NCI-H69 (cell line): ENCODE measurements at regions not wholly inside any gene's neighbourhood (a gene's known extent, or its start where the extent isn't known, plus 50 kb on each side); places are given as distances from the start of the nearest gene placed in this dataset.

Experiments
- DNase-seq: peaks from one replicate; lab custom pipeline; 2025; lab: John Stamatoyannopoulos, UW

DNA sequence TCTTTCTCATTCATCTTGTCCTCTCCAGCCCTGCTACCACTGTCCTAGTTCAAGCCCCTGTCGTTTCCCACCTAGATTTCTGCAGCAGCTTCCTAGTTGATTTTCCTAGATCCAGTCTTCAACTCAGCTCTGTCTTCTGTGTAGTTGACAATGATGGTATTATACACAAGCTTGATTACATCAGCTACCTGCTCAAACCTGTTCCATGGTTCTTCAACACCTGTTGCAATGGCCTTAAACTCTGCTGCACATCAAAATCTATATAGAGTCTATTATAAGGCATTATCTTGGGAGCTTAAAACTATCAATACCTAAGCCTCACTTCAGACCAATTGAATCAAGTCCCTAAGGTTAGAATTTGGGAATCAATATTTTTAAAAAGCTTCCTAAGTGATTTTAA is 71.7 kb upstream of the PELI2 start:
- DNase-seq: no peak

DNA sequence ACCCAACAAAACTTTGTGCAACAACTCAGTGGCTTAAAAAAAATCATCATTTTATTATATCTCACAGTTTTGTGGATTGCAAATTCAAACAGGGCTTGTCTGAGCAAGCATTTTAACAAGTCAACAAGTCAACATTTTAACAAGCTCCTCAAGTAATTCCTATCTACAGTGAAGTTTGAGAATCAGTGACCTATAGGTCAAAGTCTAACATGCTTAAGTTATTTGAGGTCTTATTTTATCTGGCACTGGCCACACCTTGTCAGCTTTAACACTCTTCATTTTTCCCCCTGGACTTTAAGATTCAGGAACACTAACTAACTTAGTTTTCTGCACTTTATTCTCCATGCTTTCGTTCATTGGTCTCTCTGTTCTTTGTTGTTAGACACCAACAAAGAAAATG is 71.2 kb upstream of the PELI2 start:
- DNase-seq: no peak

DNA sequence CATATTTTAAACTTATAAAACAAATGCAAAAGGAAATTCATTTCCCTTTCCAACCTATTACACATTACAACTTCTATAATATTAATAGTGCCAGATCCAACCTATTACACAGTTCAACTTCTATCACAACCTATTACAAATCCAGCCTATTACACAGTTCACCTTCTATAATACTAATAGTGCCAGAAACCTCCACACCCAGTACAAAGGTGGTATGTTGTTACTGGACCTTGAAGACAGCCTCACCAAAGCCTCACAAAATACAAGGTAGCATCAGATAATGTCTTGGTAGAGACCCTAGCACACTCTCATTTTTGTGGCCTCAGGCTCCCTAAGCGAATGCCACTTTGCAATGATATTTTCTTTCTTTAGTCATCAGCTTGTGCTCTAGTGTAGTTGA is 68.7 kb upstream of the PELI2 start:
- no peak for DNase-seq

DNA sequence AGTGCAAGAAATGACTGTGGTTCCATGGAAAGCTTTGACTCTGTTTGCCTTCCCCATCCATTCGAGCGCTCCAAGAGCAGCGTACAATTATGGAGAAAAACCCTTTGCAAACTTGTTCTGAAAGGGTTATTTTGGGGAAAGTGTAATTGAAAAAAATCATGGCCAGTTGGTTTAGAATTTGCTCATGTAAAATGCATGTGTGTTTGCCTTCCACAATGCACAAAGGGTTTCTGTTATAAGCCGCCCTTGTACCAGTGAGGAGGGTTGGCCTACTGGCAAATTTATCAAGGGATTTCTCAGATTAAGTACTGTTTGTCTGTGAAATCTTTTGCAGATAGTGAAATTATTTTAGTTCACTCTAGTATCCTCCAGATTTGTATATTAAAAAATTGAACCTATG is 62.7 kb upstream of the PELI2 start:
- DNase-seq: no peak

DNA sequence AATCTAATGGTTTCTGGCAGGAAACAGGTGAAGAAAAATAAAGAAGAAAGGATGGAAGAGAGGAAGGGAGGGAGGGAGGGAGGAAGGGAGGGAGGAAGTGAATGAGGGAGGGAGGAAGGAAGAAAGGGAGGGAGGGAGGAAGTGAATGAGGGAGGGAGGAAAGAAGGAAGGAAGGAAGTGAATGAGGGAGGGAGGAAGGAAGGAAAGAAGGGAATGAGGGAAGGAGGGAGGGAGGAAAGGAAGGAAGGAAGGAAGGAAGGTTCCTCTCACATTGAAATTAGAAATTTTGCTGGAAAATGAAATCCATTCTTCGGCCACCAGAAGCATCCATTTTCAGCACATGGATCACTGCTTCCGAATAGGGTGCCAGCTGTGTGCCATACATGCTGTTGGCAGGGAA is 62.2 kb upstream of the PELI2 start:
- DNase-seq: peak; percentile 76

DNA sequence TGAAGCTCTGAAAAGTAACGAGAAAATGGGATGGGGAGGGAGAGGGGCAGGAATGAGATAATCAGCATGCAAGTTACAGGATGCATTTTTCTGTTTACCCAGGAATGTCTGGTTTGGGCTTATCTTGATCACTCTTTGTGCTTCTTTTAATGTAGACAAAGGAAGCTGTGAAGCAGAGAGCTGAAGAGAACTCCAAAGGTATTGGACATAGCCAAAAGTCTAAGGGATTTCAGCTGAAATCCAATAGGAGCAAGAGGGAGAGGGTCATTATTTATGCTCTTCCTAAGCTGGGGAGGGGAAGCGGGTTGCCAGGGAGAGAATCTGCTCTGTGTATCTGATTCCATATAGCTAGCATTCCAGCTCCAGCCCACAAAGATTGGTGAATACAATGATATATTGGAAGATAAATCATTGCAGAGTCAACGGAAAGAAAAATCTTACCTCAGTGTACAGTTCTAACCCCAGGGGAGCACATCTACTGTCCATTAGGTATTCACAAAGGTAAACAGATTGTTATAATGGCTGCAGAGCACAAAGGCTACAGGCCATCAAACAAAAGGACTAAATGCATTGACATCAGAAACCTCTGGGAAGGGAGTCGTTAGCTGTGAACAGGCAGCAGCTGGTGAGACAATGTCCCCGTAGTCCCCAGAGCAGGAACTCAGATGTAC is 61.0 kb upstream of the PELI2 start:
- DNase-seq: peak; percentile 100

DNA sequence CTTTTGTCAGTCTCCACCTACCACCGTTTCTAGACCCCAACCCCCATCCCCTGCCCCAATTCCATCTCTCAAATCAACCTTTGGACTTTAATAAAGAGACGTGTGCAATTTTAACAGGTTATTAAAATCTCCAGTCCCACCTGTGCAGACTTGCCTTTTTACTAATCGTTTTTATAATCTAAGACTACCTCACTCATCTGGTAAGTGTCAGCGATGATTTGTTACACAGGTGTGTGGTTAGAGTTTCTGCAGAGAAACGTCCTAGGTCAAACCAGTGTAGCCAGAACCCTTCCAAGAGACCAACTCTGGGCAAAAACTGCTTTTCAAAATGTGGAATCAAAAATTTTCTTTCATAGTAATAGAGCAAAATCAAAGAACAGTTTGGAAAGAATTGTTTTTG is 60.4 kb upstream of the PELI2 start:
- no peak for DNase-seq

DNA sequence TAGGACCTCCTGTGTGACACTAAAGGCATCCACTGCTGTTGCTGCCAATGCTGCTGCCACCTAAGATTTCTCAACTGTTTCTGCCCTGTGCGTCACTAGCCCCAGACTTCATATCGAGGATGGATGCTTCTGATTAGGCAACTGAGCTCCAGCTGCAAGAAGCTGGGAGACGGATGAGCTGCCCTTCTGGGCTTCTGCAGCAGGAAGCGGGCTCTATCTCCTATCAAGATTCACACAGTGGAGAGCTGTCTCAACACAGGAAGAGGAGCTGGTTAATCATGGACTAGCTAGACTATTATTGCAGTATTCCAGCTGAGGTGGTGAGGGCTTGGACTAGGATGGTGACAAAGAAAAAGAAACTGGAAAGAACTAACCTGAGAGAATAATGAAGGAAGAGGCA is 59.2 kb upstream of the PELI2 start:
- DNase-seq: peak; percentile 56

DNA sequence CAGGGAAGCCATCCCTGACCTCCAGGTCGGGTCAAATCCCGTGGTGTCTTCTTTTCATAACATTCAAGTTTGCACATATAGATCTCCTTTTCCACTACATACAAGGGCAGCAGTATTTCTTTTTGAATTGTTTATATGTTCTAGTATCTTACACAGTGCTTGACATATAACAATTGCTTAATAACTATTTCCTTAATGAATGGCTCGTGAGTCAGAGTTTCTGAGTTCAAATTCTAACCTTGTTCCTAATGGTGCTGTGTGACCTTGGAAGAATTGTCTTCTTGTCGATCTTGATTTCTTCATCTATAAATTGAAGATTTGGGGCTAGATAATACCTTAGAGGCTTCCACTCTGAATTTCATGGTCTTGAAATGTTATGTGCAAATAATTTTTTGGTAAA is 57.2 kb upstream of the PELI2 start:
- DNase-seq: no peak

DNA sequence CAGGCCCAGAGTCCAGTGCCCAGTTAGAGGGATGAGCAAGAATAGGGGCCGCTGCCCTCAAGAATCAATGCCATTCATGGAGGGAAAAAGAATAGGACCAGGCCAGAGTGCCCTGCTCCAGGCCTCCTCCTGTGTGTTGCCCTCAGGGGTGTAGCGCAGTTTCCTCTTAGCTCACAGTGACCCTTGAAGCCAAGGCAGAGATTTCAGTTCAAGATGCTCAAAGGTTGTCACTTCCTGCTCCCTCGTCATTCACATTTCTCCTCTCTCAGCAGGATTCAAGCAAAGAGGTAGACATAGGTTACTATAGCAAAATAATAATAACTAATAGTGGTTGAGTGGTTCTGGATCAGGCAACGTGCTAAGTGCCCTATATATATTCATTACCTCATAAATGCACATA is 55.1 kb upstream of the PELI2 start:
- no peak for DNase-seq

DNA sequence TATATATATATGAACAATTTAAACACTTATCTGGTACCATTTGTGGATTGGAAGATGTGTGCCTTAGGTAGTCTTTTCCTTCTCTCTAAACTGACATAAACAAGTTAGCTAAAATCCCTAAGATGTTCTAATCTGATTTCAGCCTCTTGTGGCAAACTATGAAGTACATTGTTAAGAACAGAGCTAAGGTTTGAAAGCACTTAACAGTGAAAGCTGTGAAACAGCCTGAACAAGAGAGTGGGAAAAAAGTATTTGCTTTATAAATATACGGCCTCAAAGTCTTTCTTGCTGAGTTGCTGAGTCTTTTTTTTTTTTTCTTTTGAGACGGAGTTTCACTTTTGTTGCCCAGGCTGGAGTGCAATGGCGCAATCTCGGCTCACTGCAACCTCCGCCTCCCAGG is 53.7 kb upstream of the PELI2 start:
- no peak for DNase-seq

DNA sequence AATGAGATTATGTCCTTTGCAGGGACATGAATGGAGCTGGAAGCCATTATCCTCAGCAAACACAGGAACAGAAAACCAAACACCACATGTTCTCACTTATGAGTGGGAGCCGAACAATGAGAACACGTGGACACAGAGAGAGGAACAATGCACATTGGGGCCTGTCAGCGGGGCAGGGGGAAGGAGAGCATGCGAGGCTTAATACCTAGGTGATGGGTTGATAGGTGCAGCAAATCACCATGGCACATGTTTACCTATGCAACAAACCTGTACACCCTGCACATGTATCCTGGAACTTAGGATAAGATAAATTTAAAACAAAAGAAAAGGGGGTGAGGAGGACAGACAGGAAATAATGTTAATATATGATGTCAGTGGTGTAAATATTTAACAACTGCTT is 53.0 kb upstream of the PELI2 start:
- peak; percentile 47 for DNase-seq

DNA sequence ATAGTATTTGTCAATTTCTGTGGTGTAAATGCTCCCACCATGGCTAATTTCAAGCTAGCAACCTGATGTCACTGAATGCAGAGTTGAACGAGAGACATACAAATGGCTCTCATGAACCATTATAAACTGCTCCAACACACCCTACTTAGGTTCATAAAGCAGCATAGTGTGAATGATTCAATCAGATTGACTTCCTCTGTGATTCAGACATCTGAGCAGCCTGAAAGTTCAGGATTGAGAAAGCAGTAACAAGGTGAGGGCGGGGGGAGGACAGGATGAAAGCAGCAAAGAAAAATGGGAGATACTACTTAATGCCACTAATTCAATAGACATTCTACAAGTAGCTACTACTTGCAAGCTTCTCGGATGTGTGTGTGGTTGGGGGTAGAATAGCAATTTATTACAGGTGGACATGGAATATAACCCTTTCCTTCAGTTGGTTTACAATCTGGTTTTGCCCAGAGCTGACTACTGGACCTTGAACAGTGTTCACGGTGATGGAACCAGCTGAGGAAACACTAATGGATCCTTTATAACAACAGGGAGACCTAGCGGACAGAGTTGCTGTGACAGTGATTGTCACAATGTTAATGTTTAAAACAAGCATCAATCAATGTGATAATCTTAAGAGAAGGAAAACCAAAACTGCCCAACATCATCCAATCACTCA is 52.5 kb upstream of the PELI2 start:
- DNase-seq: no peak
